Left lobe of liver (tissue), 2 donors: ENCODE measurements at regions not wholly inside any gene's neighbourhood (a gene's known extent, or its start where the extent isn't known, plus 50 kb on each side); places are given as distances from the start of the nearest gene placed in this dataset.
A peak's percentile ranks its signal among the peaks of the same experiment; 100 is the strongest.
"Not testable (repeated sequence)": the region's sequence is repeated elsewhere in the genome, so short reads cannot be mapped to it uniquely, and the experiment has no call there.

Experiments used
- ATAC-seq: fragments of 200-7000 bp; cut with Tn5 transposase; one replicate; pipeline ENCODE4 v1.9.1; 2020; ENCODE audit warnings: mild to moderate bottlenecking, moderate library complexity
- DNase-seq: peaks from one replicate; pipeline ENCODE4 v3.0.0-alpha.2; 2020; ENCODE audit warnings: low spot score
- donor health status: DM: no; HTN: no; CAD: no; lungs with moderate emphysema.
- donor health status: DM: no; HTN: yes; CAD: no.

- ATAC-seq: no peak
- no peak for DNase-seq
Observed at GRCh38 chr6:168179702-168180382, 100.8 kb upstream of the FRMD1 start.

GRCh38 chr6:168179133-168179532 lies 100.1 kb upstream of the FRMD1 start:
- DNase-seq: no peak
- ATAC-seq: no peak

GRCh38 chr6:168177103-168177891 lies 98.3 kb upstream of the FRMD1 start:
- peak; percentile 10 for DNase-seq
- no peak for ATAC-seq

- DNase-seq: no peak
- no peak for ATAC-seq
Observed at GRCh38 chr6:168171673-168172353, 92.8 kb upstream of the FRMD1 start.

- DNase-seq: no peak
- ATAC-seq: no peak
Observed at GRCh38 chr6:168170841-168171601, 92.0 kb upstream of the FRMD1 start.

- DNase-seq: no peak
- no peak for ATAC-seq
Observed at GRCh38 chr6:168169624-168170023, 90.6 kb upstream of the FRMD1 start.

GRCh38 chr6:168168936-168169335 lies 89.9 kb upstream of the FRMD1 start:
- ATAC-seq, DNase-seq: not testable (repeated sequence)

- DNase-seq, ATAC-seq: not testable (repeated sequence)
Observed at GRCh38 chr6:168168330-168168729, 89.3 kb upstream of the FRMD1 start.

GRCh38 chr6:168167431-168168315 lies 88.7 kb upstream of the FRMD1 start:
- ATAC-seq (no peak), DNase-seq (no peak)

- ATAC-seq: no peak
- DNase-seq: no peak
Observed at GRCh38 chr6:168166627-168167026, 87.6 kb upstream of the FRMD1 start.

- ATAC-seq: no peak
- no peak for DNase-seq
Observed at GRCh38 chr6:168165891-168166290, 86.9 kb upstream of the FRMD1 start.

- no peak for ATAC-seq
- DNase-seq: no peak
Observed at GRCh38 chr6:168165373-168165772, 86.4 kb upstream of the FRMD1 start.

GRCh38 chr6:168164462-168165061 lies 85.5 kb upstream of the FRMD1 start:
- DNase-seq (no peak), ATAC-seq (no peak)

- ATAC-seq: no peak
- DNase-seq: no peak
Observed at GRCh38 chr6:168163096-168163731, 84.2 kb upstream of the FRMD1 start.

GRCh38 chr6:168162366-168162765 lies 83.4 kb upstream of the FRMD1 start:
- DNase-seq: no peak

GRCh38 chr6:168161371-168161750 lies 82.3 kb upstream of the FRMD1 start:
- ATAC-seq (no peak), DNase-seq (no peak)

More at GRCh38 chr6:168162366-168162765, 83.4 kb upstream of the FRMD1 start:
- ATAC-seq: no peak

GRCh38 chr6:168160506-168161370 lies 81.7 kb upstream of the FRMD1 start:
- ATAC-seq (no peak), DNase-seq (no peak)

GRCh38 chr6:168159506-168159905 lies 80.5 kb upstream of the FRMD1 start:
- ATAC-seq (no peak), DNase-seq (no peak)
